SK-N-SH treated with all-trans-retinoic acid at 6 μM for 48 hours (cell line): ENCODE measurements at regions not wholly inside any gene's neighbourhood (a gene's known extent, or its start where the extent isn't known, plus 50 kb on each side); places are given as distances from the start of the nearest gene placed in this dataset.

Source experiments
- ATAC-seq: fragments of 200-7000 bp; cut with Tn5 transposase; 3 replicates; pipeline ENCODE4 v1.9.1; 2020; ENCODE audit warnings: mild to moderate bottlenecking, moderate library complexity
- ARNTL ChIP-seq: fragments of 450-650 bp; formaldehyde crosslinking; IDR thresholded peaks from 2 replicates; pipeline ENCODE4 v1.5.0; 2020; ENCODE audit warnings: low read depth, mild to moderate bottlenecking, moderate library complexity, borderline replicate concordance
- BACH2 ChIP-seq: fragments of 250-450 bp; sonication (Bioruptor Pico); IDR thresholded peaks from 2 replicates; pipeline ENCODE4 v1.9.0; 2021; ENCODE audit warnings: mild to moderate bottlenecking, borderline replicate concordance
- CSDC2 ChIP-seq: fragments of 250-450 bp; sonication (Bioruptor Pico); IDR thresholded peaks from 2 replicates; pipeline ENCODE4 v1.5.0; 2020; ENCODE audit warnings: mild to moderate bottlenecking, moderate library complexity
- ESRRG ChIP-seq: fragments of 250-450 bp; sonication (Bioruptor Pico); IDR thresholded peaks from 2 replicates; pipeline ENCODE4 v1.6.1; 2021; ENCODE audit warnings: mild to moderate bottlenecking
- GLIS3 ChIP-seq: fragments of 250-450 bp; sonication (Bioruptor Pico); IDR thresholded peaks from 2 replicates; pipeline ENCODE4 v1.5.0; 2020; ENCODE audit warnings: mild to moderate bottlenecking, moderate library complexity
- ISL1 ChIP-seq: fragments of 250-450 bp; sonication (Bioruptor Pico); IDR thresholded peaks from 2 replicates; pipeline ENCODE4 v2.1.2; 2022; ENCODE audit warnings: mild to moderate bottlenecking, moderate library complexity
- OSR1 ChIP-seq: fragments of 250-450 bp; sonication (Bioruptor Pico); IDR thresholded peaks from 2 replicates; pipeline ENCODE4 v1.8.0; 2022; ENCODE audit warnings: moderate library complexity, mild to moderate bottlenecking, inconsistent platforms
- PPARA ChIP-seq: fragments of 250-450 bp; sonication (Bioruptor Pico); IDR thresholded peaks from 2 replicates; pipeline ENCODE4 v1.5.0; 2020; ENCODE audit warnings: mild to moderate bottlenecking, borderline replicate concordance
- SNAI2 ChIP-seq: fragments of 250-450 bp; sonication (Bioruptor Pico); IDR thresholded peaks from 2 replicates; pipeline ENCODE4 v1.5.0; 2020; ENCODE audit warnings: mild to moderate bottlenecking, moderate library complexity
- TCF4 ChIP-seq: fragments of 250-450 bp; sonication (Bioruptor Pico); IDR thresholded peaks from 2 replicates; pipeline ENCODE4 v1.8.0; 2021; ENCODE audit warnings: mild to moderate bottlenecking, moderate library complexity, borderline replicate concordance
- TOX ChIP-seq: fragments of 250-450 bp; sonication (Bioruptor Pico); IDR thresholded peaks from 2 replicates; pipeline ENCODE4 v1.8.0; 2021; ENCODE audit warnings: mild to moderate bottlenecking, moderate library complexity, borderline replicate concordance
- ZC3H10 ChIP-seq: fragments of 250-450 bp; sonication (Bioruptor Pico); IDR thresholded peaks from 2 replicates; pipeline ENCODE4 v1.5.1; 2021; ENCODE audit warnings: mild to moderate bottlenecking, moderate library complexity
- ZFP3 ChIP-seq: fragments of 250-450 bp; sonication (Bioruptor Pico); IDR thresholded peaks from 2 replicates; pipeline ENCODE4 v1.5.0; 2020; ENCODE audit warnings: mild to moderate bottlenecking, moderate library complexity
- ZFP30 ChIP-seq: fragments of 450-650 bp; formaldehyde crosslinking; IDR thresholded peaks from 2 replicates; pipeline ENCODE4 v1.5.0; 2022; ENCODE audit warnings: mild to moderate bottlenecking, moderate library complexity
- ZNF565 ChIP-seq: fragments of 450-650 bp; formaldehyde crosslinking; conservative IDR thresholded peaks from 2 replicates; pipeline ENCODE4 v1.5.0; 2020; ENCODE audit warnings: low read depth, mild to moderate bottlenecking, moderate library complexity
- ZNF8 ChIP-seq: fragments of 450-650 bp; formaldehyde crosslinking; IDR thresholded peaks from 2 replicates; pipeline ENCODE4 v1.5.0; 2020; ENCODE audit warnings: mild to moderate bottlenecking, moderate library complexity
- TF ChIP-seq, protein P1 (sequence below): fragments of 250-450 bp; sonication (Bioruptor Pico); IDR thresholded peaks from 2 replicates; pipeline ENCODE4 v1.5.1; 2020; ENCODE audit warnings: low read depth, mild to moderate bottlenecking, moderate library complexity
- TF ChIP-seq, protein P2 (sequence below): fragments of 250-450 bp; sonication (Bioruptor Pico); IDR thresholded peaks from 2 replicates; pipeline ENCODE4 v1.8.0; 2020; ENCODE audit warnings: mild to moderate bottlenecking, moderate library complexity, borderline replicate concordance
- TF ChIP-seq, protein P3 (sequence below): fragments of 250-450 bp; sonication (Bioruptor Pico); IDR thresholded peaks from 2 replicates; pipeline ENCODE4 v1.8.0; 2021; ENCODE audit warnings: low read depth, mild to moderate bottlenecking, moderate library complexity, borderline replicate concordance
- TF ChIP-seq, protein P4 (sequence below): fragments of 250-450 bp; sonication (Bioruptor Pico); IDR thresholded peaks from 2 replicates; pipeline ENCODE4 v1.5.0; 2020; ENCODE audit warnings: mild to moderate bottlenecking, moderate library complexity

DNA sequence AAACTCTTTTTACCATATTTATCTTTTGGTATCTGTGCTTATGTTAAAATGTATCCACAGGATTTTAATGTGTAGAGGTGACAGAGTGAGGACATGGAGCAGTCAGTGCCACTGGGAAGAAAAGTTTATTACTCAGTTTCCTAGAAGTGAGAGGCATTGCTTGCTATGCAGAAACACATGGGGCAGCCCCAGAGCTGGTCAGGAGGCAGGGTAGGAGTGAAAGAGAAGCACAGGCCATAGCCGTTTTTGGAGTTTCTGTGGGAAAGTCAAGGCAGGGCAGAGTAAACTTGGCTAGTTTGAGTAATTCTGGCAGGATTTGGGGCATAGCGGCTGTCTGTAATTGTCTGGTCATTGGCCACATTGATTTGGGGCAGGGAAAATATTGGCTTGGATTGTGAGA lies 370.9 kb downstream of the FGF9 start:
- TF ChIP-seq ZFP3 (CRISPR knock-in tag) = no peak
- no peak for TF ChIP-seq ZFP30 (CRISPR knock-in tag)
- no peak for TF ChIP-seq ZNF8
- TF ChIP-seq CSDC2 = no peak
- TF ChIP-seq, protein P1, sequence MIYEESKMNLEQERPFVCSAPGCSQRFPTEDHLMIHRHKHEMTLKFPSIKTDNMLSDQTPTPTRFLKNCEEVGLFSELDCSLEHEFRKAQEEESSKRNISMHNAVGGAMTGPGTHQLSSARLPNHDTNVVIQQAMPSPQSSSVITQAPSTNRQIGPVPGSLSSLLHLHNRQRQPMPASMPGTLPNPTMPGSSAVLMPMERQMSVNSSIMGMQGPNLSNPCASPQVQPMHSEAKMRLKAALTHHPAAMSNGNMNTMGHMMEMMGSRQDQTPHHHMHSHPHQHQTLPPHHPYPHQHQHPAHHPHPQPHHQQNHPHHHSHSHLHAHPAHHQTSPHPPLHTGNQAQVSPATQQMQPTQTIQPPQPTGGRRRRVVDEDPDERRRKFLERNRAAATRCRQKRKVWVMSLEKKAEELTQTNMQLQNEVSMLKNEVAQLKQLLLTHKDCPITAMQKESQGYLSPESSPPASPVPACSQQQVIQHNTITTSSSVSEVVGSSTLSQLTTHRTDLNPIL (CRISPR knock-in tag) = no peak

DNA sequence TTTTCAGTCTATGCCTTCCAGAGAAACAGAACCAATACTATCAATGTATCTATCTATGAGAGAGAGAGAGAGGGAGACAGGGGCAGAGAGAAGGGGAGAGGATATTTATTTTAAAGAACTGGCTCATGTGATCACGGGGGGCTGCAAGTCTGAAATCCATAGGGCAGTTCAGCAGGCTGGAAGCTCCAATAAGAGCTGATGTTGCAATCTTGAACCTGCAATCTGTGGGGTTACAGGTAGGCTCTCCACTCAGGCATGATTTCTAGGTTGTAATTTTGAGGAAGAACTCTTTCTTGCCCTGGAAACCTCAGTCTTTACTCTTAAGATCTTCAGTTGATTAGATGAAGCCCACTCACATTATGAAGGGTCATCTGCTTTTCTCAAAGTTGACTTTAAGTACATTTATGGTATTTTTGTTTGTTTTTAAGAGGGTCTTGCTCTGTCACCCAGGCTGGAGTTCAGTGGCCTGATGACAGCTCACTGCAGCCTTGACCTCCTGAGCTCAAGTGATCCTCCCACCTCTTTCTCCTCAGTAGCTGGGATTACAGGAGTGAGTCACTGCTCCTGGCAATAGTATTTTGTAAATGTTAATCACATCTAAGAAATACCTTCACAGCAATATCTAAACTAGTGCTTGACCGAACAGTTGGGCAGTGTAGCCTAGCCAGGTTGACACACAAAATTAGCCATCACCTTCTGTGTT lies 376.4 kb downstream of the FGF9 start:
- TF ChIP-seq TCF4 = no peak
- TF ChIP-seq, protein P2, sequence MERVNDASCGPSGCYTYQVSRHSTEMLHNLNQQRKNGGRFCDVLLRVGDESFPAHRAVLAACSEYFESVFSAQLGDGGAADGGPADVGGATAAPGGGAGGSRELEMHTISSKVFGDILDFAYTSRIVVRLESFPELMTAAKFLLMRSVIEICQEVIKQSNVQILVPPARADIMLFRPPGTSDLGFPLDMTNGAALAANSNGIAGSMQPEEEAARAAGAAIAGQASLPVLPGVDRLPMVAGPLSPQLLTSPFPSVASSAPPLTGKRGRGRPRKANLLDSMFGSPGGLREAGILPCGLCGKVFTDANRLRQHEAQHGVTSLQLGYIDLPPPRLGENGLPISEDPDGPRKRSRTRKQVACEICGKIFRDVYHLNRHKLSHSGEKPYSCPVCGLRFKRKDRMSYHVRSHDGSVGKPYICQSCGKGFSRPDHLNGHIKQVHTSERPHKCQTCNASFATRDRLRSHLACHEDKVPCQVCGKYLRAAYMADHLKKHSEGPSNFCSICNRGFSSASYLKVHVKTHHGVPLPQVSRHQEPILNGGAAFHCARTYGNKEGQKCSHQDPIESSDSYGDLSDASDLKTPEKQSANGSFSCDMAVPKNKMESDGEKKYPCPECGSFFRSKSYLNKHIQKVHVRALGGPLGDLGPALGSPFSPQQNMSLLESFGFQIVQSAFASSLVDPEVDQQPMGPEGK (CRISPR knock-in tag) = no peak
- no peak for TF ChIP-seq ARNTL
- TF ChIP-seq, protein P1 (CRISPR knock-in tag) = no peak
- no peak for TF ChIP-seq SNAI2 (CRISPR knock-in tag)
- no peak for TF ChIP-seq ISL1 (CRISPR knock-in tag)
- TF ChIP-seq, protein P3, sequence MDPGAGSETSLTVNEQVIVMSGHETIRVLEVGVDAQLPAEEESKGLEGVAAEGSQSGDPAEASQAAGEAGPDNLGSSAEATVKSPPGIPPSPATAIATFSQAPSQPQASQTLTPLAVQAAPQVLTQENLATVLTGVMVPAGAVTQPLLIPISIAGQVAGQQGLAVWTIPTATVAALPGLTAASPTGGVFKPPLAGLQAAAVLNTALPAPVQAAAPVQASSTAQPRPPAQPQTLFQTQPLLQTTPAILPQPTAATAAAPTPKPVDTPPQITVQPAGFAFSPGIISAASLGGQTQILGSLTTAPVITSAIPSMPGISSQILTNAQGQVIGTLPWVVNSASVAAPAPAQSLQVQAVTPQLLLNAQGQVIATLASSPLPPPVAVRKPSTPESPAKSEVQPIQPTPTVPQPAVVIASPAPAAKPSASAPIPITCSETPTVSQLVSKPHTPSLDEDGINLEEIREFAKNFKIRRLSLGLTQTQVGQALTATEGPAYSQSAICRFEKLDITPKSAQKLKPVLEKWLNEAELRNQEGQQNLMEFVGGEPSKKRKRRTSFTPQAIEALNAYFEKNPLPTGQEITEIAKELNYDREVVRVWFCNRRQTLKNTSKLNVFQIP = no peak
- no peak for TF ChIP-seq TOX (CRISPR knock-in tag)
- no peak for TF ChIP-seq BACH2
- no peak for TF ChIP-seq GLIS3
- TF ChIP-seq CSDC2 = no peak
- TF ChIP-seq ZFP30 (CRISPR knock-in tag) = no peak
- TF ChIP-seq ESRRG = no peak
- TF ChIP-seq ZNF565 (CRISPR knock-in tag) = no peak
- no peak for TF ChIP-seq ZC3H10
- no peak for TF ChIP-seq OSR1 (CRISPR knock-in tag)
- no peak for ATAC-seq

More for the DNA sequence above, 370.9 kb downstream of the FGF9 start:
- no peak for ATAC-seq

DNA sequence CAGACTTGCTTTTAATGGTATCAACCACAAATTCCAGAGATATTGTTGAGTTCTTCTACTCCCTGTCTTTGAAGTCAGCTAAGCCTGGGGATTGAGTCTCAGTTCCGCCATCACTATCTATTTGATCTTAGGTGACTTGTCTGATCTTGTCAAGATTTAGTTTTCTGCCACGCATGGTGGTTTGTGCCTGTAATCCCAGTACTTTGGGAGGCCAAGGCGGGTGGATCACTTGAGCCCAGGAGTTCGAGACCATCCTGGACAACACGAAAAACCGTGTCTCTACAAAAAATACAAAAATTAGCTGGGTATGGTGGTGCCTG lies 376.9 kb downstream of the FGF9 start:
- ATAC-seq = no peak

More for the DNA sequence above, 376.9 kb downstream of the FGF9 start:
- no peak for TF ChIP-seq PPARA
- no peak for TF ChIP-seq ZNF8
- TF ChIP-seq SNAI2 (CRISPR knock-in tag) = no peak
- no peak for TF ChIP-seq ISL1 (CRISPR knock-in tag)
- TF ChIP-seq, protein P2 (CRISPR knock-in tag) = no peak
- TF ChIP-seq, protein P4, sequence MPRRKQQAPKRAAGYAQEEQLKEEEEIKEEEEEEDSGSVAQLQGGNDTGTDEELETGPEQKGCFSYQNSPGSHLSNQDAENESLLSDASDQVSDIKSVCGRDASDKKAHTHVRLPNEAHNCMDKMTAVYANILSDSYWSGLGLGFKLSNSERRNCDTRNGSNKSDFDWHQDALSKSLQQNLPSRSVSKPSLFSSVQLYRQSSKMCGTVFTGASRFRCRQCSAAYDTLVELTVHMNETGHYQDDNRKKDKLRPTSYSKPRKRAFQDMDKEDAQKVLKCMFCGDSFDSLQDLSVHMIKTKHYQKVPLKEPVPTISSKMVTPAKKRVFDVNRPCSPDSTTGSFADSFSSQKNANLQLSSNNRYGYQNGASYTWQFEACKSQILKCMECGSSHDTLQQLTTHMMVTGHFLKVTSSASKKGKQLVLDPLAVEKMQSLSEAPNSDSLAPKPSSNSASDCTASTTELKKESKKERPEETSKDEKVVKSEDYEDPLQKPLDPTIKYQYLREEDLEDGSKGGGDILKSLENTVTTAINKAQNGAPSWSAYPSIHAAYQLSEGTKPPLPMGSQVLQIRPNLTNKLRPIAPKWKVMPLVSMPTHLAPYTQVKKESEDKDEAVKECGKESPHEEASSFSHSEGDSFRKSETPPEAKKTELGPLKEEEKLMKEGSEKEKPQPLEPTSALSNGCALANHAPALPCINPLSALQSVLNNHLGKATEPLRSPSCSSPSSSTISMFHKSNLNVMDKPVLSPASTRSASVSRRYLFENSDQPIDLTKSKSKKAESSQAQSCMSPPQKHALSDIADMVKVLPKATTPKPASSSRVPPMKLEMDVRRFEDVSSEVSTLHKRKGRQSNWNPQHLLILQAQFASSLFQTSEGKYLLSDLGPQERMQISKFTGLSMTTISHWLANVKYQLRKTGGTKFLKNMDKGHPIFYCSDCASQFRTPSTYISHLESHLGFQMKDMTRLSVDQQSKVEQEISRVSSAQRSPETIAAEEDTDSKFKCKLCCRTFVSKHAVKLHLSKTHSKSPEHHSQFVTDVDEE (CRISPR knock-in tag) = no peak
- TF ChIP-seq BACH2 = no peak
